WTC11 (cell line): ENCODE measurements at regions not wholly inside any gene's neighbourhood (a gene's known extent, or its start where the extent isn't known, plus 50 kb on each side); places are given as distances from the start of the nearest gene placed in this dataset.

ENCODE experiments used
- ATF3 ChIP-seq: sonication (generic); formaldehyde crosslinking; conservative IDR thresholded peaks from 2 replicates; pipeline ENCODE4 v1.8.1; 2022; ENCODE audit warnings: mild to moderate bottlenecking, missing genetic modification reagents
- CREB1 ChIP-seq: sonication (generic); formaldehyde crosslinking; IDR thresholded peaks from 2 replicates; pipeline ENCODE4 v1.8.0; 2023; ENCODE audit warnings: mild to moderate bottlenecking, missing genetic modification reagents
- CTCF ChIP-seq: fragments of 200-600 bp; IDR thresholded peaks from 2 replicates; pipeline ENCODE4 v1.8.0; 2022; ENCODE audit warnings: antibody characterized with exemption
- FOXJ3 ChIP-seq: sonication (generic); formaldehyde crosslinking; IDR thresholded peaks from 2 replicates; pipeline ENCODE4 v1.9.0; 2021; ENCODE audit warnings: missing genetic modification reagents, mild to moderate bottlenecking, borderline replicate concordance
- FOXP1 ChIP-seq: sonication (generic); formaldehyde crosslinking; IDR thresholded peaks from 2 replicates; pipeline ENCODE4 v1.8.0; 2022; ENCODE audit warnings: missing genetic modification reagents, mild to moderate bottlenecking, moderate library complexity, borderline replicate concordance
- MXD4 ChIP-seq: fragments of 250-450 bp; sonication (Bioruptor Pico); IDR thresholded peaks from 2 replicates; pipeline ENCODE4 v1.8.0; 2021; ENCODE audit warnings: mild to moderate bottlenecking, moderate library complexity, borderline replicate concordance
- NFYB ChIP-seq: sonication (generic); formaldehyde crosslinking; conservative IDR thresholded peaks from 2 replicates; pipeline ENCODE4 v1.8.0; 2022; ENCODE audit warnings: low read depth, missing genetic modification reagents
- ZNF138 ChIP-seq: sonication (generic); formaldehyde crosslinking; conservative IDR thresholded peaks from 2 replicates; pipeline ENCODE4 v1.8.1; 2022; ENCODE audit warnings: mild to moderate bottlenecking, moderate library complexity, missing genetic modification reagents
- ZNF396 ChIP-seq: fragments of 250-450 bp; sonication (Bioruptor Pico); IDR thresholded peaks from 2 replicates; pipeline ENCODE4 v1.8.0; 2021; ENCODE audit warnings: mild to moderate bottlenecking, moderate library complexity, borderline replicate concordance
- TF ChIP-seq, protein P1 (sequence below): sonication (generic); formaldehyde crosslinking; IDR thresholded peaks from 2 replicates; pipeline ENCODE4 v1.8.1; 2022; ENCODE audit warnings: mild to moderate bottlenecking, missing genetic modification reagents, moderate library complexity, borderline replicate concordance
- TF ChIP-seq, protein P2 (sequence below): fragments of 250-450 bp; sonication (Bioruptor Pico); IDR thresholded peaks from 2 replicates; pipeline ENCODE4 v1.9.0; 2021; ENCODE audit warnings: mild to moderate bottlenecking
- TF ChIP-seq, protein P3 (sequence below): sonication (generic); formaldehyde crosslinking; IDR thresholded peaks from 2 replicates; pipeline ENCODE4 v1.8.0; 2022; ENCODE audit warnings: mild to moderate bottlenecking, missing genetic modification reagents

DNA sequence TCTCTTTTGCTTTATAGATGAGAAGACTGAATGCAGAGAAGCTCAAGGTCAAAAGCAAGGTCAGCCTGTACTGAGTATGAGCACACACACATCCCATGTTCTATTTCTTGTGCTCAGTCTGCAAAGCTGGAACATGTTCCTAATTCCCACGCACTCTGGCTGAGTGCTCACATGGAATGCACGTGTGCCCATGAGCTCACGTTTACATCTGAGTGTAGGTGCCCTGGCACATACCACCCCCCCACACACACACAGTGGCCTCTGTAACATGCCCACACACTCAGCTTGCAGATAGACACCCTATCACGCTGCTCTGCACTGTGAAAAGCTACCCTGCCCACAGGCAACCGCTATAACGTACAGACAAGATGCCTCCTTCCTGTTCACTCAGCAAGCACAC, 700.1 kb downstream of the MED13L start:
- TF ChIP-seq CTCF (no peak), FOXP1 (CRISPR knock-in tag) (no peak), NFYB (CRISPR knock-in tag) (no peak), MXD4 (no peak), CREB1 (CRISPR knock-in tag) (no peak), ZNF138 (CRISPR knock-in tag) (no peak), FOXJ3 (CRISPR knock-in tag) (no peak), ATF3 (CRISPR knock-in tag) (no peak), ZNF396 (CRISPR knock-in tag) (no peak)
- TF ChIP-seq, protein P1, sequence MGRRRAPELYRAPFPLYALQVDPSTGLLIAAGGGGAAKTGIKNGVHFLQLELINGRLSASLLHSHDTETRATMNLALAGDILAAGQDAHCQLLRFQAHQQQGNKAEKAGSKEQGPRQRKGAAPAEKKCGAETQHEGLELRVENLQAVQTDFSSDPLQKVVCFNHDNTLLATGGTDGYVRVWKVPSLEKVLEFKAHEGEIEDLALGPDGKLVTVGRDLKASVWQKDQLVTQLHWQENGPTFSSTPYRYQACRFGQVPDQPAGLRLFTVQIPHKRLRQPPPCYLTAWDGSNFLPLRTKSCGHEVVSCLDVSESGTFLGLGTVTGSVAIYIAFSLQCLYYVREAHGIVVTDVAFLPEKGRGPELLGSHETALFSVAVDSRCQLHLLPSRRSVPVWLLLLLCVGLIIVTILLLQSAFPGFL (CRISPR knock-in tag), result no peak
- TF ChIP-seq, protein P2, sequence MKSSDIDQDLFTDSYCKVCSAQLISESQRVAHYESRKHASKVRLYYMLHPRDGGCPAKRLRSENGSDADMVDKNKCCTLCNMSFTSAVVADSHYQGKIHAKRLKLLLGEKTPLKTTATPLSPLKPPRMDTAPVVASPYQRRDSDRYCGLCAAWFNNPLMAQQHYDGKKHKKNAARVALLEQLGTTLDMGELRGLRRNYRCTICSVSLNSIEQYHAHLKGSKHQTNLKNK, result no peak
- TF ChIP-seq, protein P3, sequence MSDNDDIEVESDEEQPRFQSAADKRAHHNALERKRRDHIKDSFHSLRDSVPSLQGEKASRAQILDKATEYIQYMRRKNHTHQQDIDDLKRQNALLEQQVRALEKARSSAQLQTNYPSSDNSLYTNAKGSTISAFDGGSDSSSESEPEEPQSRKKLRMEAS (CRISPR knock-in tag), result no peak
